HEK293T (cell line): ENCODE measurements at regions not wholly inside any gene's neighbourhood (a gene's known extent, or its start where the extent isn't known, plus 50 kb on each side); places are given as distances from the start of the nearest gene placed in this dataset.

Experiments used
- CTCF ChIA-PET: fragments of 350-600 bp; formaldehyde crosslinking; extraction: SDS; loops from one replicate; lab custom pipeline; 2021; ENCODE audit warnings: antibody characterized with exemption, inconsistent platforms; lab: Yijun Ruan, JAX
- POLR2A ChIA-PET: fragments of 350-600 bp; formaldehyde crosslinking; extraction: SDS; loops from one replicate; lab custom pipeline; 2020; ENCODE audit warnings: antibody characterized with exemption, inconsistent platforms; lab: Yijun Ruan, JAX
- DNase-seq: peaks from one replicate; pipeline ENCODE4 v3.0.0; 2012; ENCODE audit warnings: mixed read lengths; ENCODE audit errors: extremely low spot score
- ARNT ChIP-seq: fragments of 450-650 bp; IDR thresholded peaks from 2 replicates; pipeline ENCODE4 v1.6.1; 2017; ENCODE audit warnings: mild to moderate bottlenecking
- BHLHE40 ChIP-seq: fragments of 450-650 bp; IDR thresholded peaks from 2 replicates; pipeline ENCODE4 v1.6.1; 2016; ENCODE audit warnings: mild to moderate bottlenecking, moderate library complexity, borderline replicate concordance
- CTBP1 ChIP-seq: fragments of 450-650 bp; IDR thresholded peaks from 2 replicates; pipeline ENCODE4 v1.6.1; 2016; ENCODE audit warnings: borderline replicate concordance
- ELF4 ChIP-seq: fragments of 450-650 bp; IDR thresholded peaks from 2 replicates; pipeline ENCODE4 v1.6.1; 2017; ENCODE audit warnings: antibody characterized with exemption
- FOXA1 ChIP-seq: fragments of 450-650 bp; IDR thresholded peaks from 2 replicates; pipeline ENCODE4 v1.6.1; 2016; ENCODE audit warnings: mild to moderate bottlenecking
- FOXK2 ChIP-seq: fragments of 450-650 bp; IDR thresholded peaks from 2 replicates; pipeline ENCODE4 v1.6.1; 2016; ENCODE audit warnings: mild to moderate bottlenecking
- FOXM1 ChIP-seq: fragments of 450-650 bp; IDR thresholded peaks from 2 replicates; pipeline ENCODE4 v1.6.1; 2017; ENCODE audit warnings: mild to moderate bottlenecking, borderline replicate concordance
- HDGF ChIP-seq: fragments of 450-650 bp; IDR thresholded peaks from 2 replicates; pipeline ENCODE4 v1.6.1; 2017; ENCODE audit warnings: antibody characterized with exemption, borderline replicate concordance
- L3MBTL2 ChIP-seq: fragments of 450-650 bp; conservative IDR thresholded peaks from 2 replicates; pipeline ENCODE4 v1.6.1; 2016; ENCODE audit warnings: mild to moderate bottlenecking
- LEF1 ChIP-seq: fragments of 450-650 bp; IDR thresholded peaks from 2 replicates; pipeline ENCODE4 v1.6.1; 2017; ENCODE audit warnings: mild to moderate bottlenecking, borderline replicate concordance
- NFRKB ChIP-seq: fragments of 450-650 bp; IDR thresholded peaks from 2 replicates; pipeline ENCODE4 v1.6.1; 2016; ENCODE audit warnings: mild to moderate bottlenecking, moderate library complexity
- PKNOX1 ChIP-seq: fragments of 450-650 bp; IDR thresholded peaks from 2 replicates; pipeline ENCODE4 v1.6.1; 2016
- SP1 ChIP-seq: fragments of 450-650 bp; IDR thresholded peaks from 2 replicates; pipeline ENCODE4 v1.6.1; 2017
- SUZ12 ChIP-seq: fragments of 450-650 bp; IDR thresholded peaks from 2 replicates; pipeline ENCODE4 v1.6.1; 2016; ENCODE audit warnings: mild to moderate bottlenecking
- TARDBP ChIP-seq: fragments of 450-650 bp; IDR thresholded peaks from 2 replicates; pipeline ENCODE4 v1.6.1; 2016
- ZNF384 ChIP-seq: fragments of 450-650 bp; IDR thresholded peaks from 2 replicates; pipeline ENCODE4 v1.6.1; 2016

- ChIA-PET CTCF (no interaction called here), POLR2A (no interaction called here)
- DNase-seq = no peak
- TF ChIP-seq L3MBTL2 (no peak), FOXK2 (no peak), PKNOX1 (no peak), TARDBP (no peak), SUZ12 (no peak), ARNT (no peak), BHLHE40 (no peak), ZNF384 (no peak), NFRKB (no peak), FOXM1 (no peak), SP1 (no peak), ELF4 (no peak), FOXA1 (no peak), CTBP1 (no peak), LEF1 (no peak), HDGF (no peak)
Observed at GRCh38 chr1:170789063-170789462, 125.1 kb downstream of the PRRX1 start.

GRCh38 chr1:170790175-170790574 is 126.2 kb downstream of the PRRX1 start:
- TF ChIP-seq FOXM1 (no peak), FOXA1 (no peak), ELF4 (no peak), BHLHE40 (no peak)
- no peak for DNase-seq
- ChIA-PET POLR2A (no interaction called here), CTCF (no interaction called here)

- TF ChIP-seq L3MBTL2 (no peak), ELF4 (no peak), HDGF (no peak), FOXA1 (no peak), ARNT (no peak), PKNOX1 (no peak), LEF1 (no peak), TARDBP (no peak), FOXK2 (no peak), SUZ12 (no peak), NFRKB (no peak), ZNF384 (no peak), SP1 (no peak), BHLHE40 (no peak)
- POLR2A ChIA-PET = no interaction called here
- CTCF ChIA-PET = no interaction called here
- no peak for DNase-seq
Observed at GRCh38 chr1:170790651-170791071, 126.7 kb downstream of the PRRX1 start.

- DNase-seq = no peak
- ChIA-PET CTCF (no interaction called here), POLR2A (no interaction called here)
- no peak for TF ChIP-seq ARNT
- no peak for TF ChIP-seq HDGF
- no peak for TF ChIP-seq LEF1
- TF ChIP-seq TARDBP = no peak
- no peak for TF ChIP-seq L3MBTL2
- TF ChIP-seq PKNOX1 = no peak
- no peak for TF ChIP-seq NFRKB
- no peak for TF ChIP-seq CTBP1
- TF ChIP-seq FOXK2 = no peak
- no peak for TF ChIP-seq FOXA1
- no peak for TF ChIP-seq SUZ12
- no peak for TF ChIP-seq SP1
- TF ChIP-seq FOXM1 = no peak
- no peak for TF ChIP-seq BHLHE40
- no peak for TF ChIP-seq ELF4
Observed at GRCh38 chr1:170791941-170792340, 128.0 kb downstream of the PRRX1 start.

- DNase-seq = no peak
- CTCF ChIA-PET = no interaction called here
- no peak for TF ChIP-seq ARNT
- POLR2A ChIA-PET = no interaction called here
Observed at GRCh38 chr1:170800265-170800664, 135.1 kb upstream of the MROH9 start.

- DNase-seq = no peak
- ChIA-PET POLR2A (no interaction called here), CTCF (no interaction called here)
- TF ChIP-seq PKNOX1 = no peak
- TF ChIP-seq HDGF = no peak
- no peak for TF ChIP-seq FOXK2
- no peak for TF ChIP-seq ARNT
- TF ChIP-seq TARDBP = no peak
- no peak for TF ChIP-seq NFRKB
- TF ChIP-seq CTBP1 = no peak
- no peak for TF ChIP-seq L3MBTL2
- TF ChIP-seq BHLHE40 = no peak
- no peak for TF ChIP-seq SP1
- no peak for TF ChIP-seq SUZ12
- no peak for TF ChIP-seq LEF1
- TF ChIP-seq FOXM1 = no peak
- no peak for TF ChIP-seq FOXA1
- TF ChIP-seq ELF4 = no peak
Observed at GRCh38 chr1:170800812-170801211, 134.5 kb upstream of the MROH9 start.
